Type B pancreatic cell (in vitro differentiated cells): ENCODE measurements at regions not wholly inside any gene's neighbourhood (a gene's known extent, or its start where the extent isn't known, plus 50 kb on each side); places are given as distances from the start of the nearest gene placed in this dataset.
"Not testable (repeated sequence)": the region's sequence is repeated elsewhere in the genome, so short reads cannot be mapped to it uniquely, and the experiment has no call there.

ENCODE experiments used
- DNase-seq: peaks from one replicate; pipeline ENCODE4 v3.0.0; 2021; ENCODE audit warnings: mixed read lengths; ENCODE audit not compliant: unreplicated experiment; ENCODE audit errors: extremely low spot score
- H3K27ac Mint-ChIP-seq: 2 replicates; pipeline ENCODE4 v1.8.0; 2021; ENCODE audit warnings: mild to moderate bottlenecking, mixed read lengths
- H3K27me3 Mint-ChIP-seq: 2 replicates; pipeline ENCODE4 v1.8.0; 2021; ENCODE audit warnings: mixed read lengths
- H3K36me3 Mint-ChIP-seq: 2 replicates; pipeline ENCODE4 v1.8.0; 2021; ENCODE audit warnings: mixed read lengths
- H3K4me1 Mint-ChIP-seq: one replicate; pipeline ENCODE4 v1.8.0; 2021; ENCODE audit warnings: mixed read lengths; ENCODE audit not compliant: unreplicated experiment
- H3K4me3 Mint-ChIP-seq: 2 replicates; pipeline ENCODE4 v1.8.0; 2021; ENCODE audit warnings: mild to moderate bottlenecking, mixed read lengths
- H3K9me3 Mint-ChIP-seq: 2 replicates; pipeline ENCODE4 v1.8.0; 2021; ENCODE audit warnings: mixed read lengths
- CTCF ChIP-seq: fragments of 200-600 bp; sonication (generic); conservative IDR thresholded peaks from 2 replicates; pipeline ENCODE4 v1.5.0; 2021; ENCODE audit warnings: antibody characterized with exemption, mild to moderate bottlenecking

DNA sequence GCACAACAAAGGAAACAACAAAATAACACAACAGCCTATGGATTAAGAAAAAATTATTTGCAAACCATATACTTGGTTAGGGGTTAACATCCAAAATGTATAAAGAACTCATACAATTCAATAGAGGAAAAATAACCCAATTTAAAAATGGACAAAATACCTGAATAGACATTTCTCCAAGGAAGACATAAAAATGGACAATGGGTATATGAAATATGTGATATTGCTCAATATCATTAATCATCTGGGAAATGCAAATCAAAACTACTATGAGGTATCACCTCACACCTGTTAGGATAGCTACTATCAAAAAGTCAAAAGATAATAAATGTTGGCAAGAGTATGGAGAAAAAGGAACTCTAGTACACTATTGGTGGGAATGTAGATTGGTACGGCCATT, 71.0 kb upstream of the THRB start:
- H3K27me3 Mint-ChIP-seq, result peaks cover 3% of the 10 kb centered on the region
- H3K9me3 Mint-ChIP-seq, result peaks cover 5% of the 10 kb centered on the region
- no peak for DNase-seq
- H3K27ac Mint-ChIP-seq, result no peak overlapping the region
- no peaks in the 10 kb centered on the region for H3K4me1 Mint-ChIP-seq
- no peaks in the 10 kb centered on the region for H3K36me3 Mint-ChIP-seq
- no peak overlapping the region for H3K4me3 Mint-ChIP-seq
- no peak for TF ChIP-seq CTCF

GRCh38 chr3:24566927-24567326, 72.3 kb upstream of the THRB start:
- TF ChIP-seq CTCF, result no peak
- H3K27me3 Mint-ChIP-seq, result peaks cover 3% of the 10 kb centered on the region
- no peak for DNase-seq
- no peaks in the 10 kb centered on the region for H3K4me1 Mint-ChIP-seq
- H3K36me3 Mint-ChIP-seq, result no peaks in the 10 kb centered on the region
- no peak overlapping the region for H3K4me3 Mint-ChIP-seq
- no peak overlapping the region for H3K27ac Mint-ChIP-seq
- H3K9me3 Mint-ChIP-seq, result peaks cover 5% of the 10 kb centered on the region

DNA sequence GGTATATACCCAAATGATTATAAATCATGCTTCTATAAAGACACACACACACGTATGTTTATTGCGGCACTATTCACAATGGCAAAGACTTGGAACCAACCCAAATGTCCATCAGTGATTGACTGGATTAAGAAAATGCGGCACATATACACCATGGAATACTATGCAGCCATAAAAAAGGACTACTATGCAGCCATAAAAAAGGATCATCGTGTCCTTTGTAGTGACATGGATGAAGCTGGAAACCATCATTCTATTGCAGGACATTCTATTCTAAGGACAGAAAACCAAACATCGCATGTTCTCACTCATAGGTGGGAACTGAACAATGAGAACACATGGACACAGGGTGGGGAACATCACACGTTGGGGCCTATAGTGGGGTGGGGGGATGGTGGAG, 77.8 kb upstream of the THRB start:
- H3K9me3 Mint-ChIP-seq, H3K4me3 Mint-ChIP-seq, H3K4me1 Mint-ChIP-seq, H3K27me3 Mint-ChIP-seq, H3K27ac Mint-ChIP-seq, DNase-seq, H3K36me3 Mint-ChIP-seq: not testable (repeated sequence)

- Mint-ChIP-seq H3K4me1 (no peaks in the 10 kb centered on the region), H3K9me3 (no peaks in the 10 kb centered on the region), H3K4me3 (no peak overlapping the region), H3K36me3 (no peaks in the 10 kb centered on the region), H3K27ac (no peak overlapping the region), H3K27me3 (peaks cover 3% of the 10 kb centered on the region)
- DNase-seq, result no peak
- no peak for TF ChIP-seq CTCF
These were observed 78.9 kb upstream of the THRB start for GRCh38 chr3:24573576-24573975.

GRCh38 chr3:24578324-24578723, 83.7 kb upstream of the THRB start:
- no peaks in the 10 kb centered on the region for H3K9me3 Mint-ChIP-seq
- no peaks in the 10 kb centered on the region for H3K4me1 Mint-ChIP-seq
- no peak overlapping the region for H3K4me3 Mint-ChIP-seq
- no peaks in the 10 kb centered on the region for H3K27me3 Mint-ChIP-seq
- no peak for DNase-seq
- TF ChIP-seq CTCF, result no peak
- no peaks in the 10 kb centered on the region for H3K36me3 Mint-ChIP-seq
- no peak overlapping the region for H3K27ac Mint-ChIP-seq

GRCh38 chr3:24578951-24579421, 84.3 kb upstream of the THRB start:
- DNase-seq, result no peak
- Mint-ChIP-seq H3K4me1 (no peaks in the 10 kb centered on the region), H3K9me3 (no peaks in the 10 kb centered on the region), H3K4me3 (no peak overlapping the region), H3K36me3 (no peaks in the 10 kb centered on the region), H3K27me3 (no peaks in the 10 kb centered on the region), H3K27ac (no peak overlapping the region)
- no peak for TF ChIP-seq CTCF
